SU-DHL-6 (cell line): ENCODE measurements at regions not wholly inside any gene's neighbourhood (a gene's known extent, or its start where the extent isn't known, plus 50 kb on each side); places are given as distances from the start of the nearest gene placed in this dataset.

Experiments used
- H2AFZ ChIP-seq: fragments of 200-600 bp; sonication (generic); 2 replicates; pipeline ENCODE4 v1.6.1; 2014; ENCODE audit warnings: low read depth, mild to moderate bottlenecking, moderate library complexity, mixed read lengths, antibody characterized with exemption, low read length; ENCODE audit not compliant: severe bottlenecking
- H3F3A ChIP-seq: fragments of 200-600 bp; shearing (Covaris generic); 2 replicates; pipeline ENCODE4 v1.6.0; 2016; ENCODE audit warnings: antibody characterized with exemption, mild to moderate bottlenecking; ENCODE audit not compliant: insufficient read depth
- H3K27ac ChIP-seq: fragments of 200-600 bp; sonication (generic); 2 replicates; pipeline ENCODE4 v1.5.1; 2016; ENCODE audit warnings: low read depth, mild to moderate bottlenecking, low read length, moderate library complexity, mixed read lengths
- H3K27me3 ChIP-seq: fragments of 200-600 bp; sonication (generic), shearing (Covaris generic); 2 replicates; pipeline ENCODE4 v1.6.0; 2014; ENCODE audit warnings: mild to moderate bottlenecking, low read length
- H3K36me3 ChIP-seq: fragments of 200-600 bp; sonication (generic); 2 replicates; pipeline ENCODE4 v1.6.1; 2014; ENCODE audit warnings: mild to moderate bottlenecking, low read length, mixed read lengths
- H3K4me2 ChIP-seq: fragments of 300-600, 200-600 bp; shearing (Covaris generic), sonication (generic); 2 replicates; pipeline ENCODE4 v1.6.0; 2014; ENCODE audit warnings: low read length, low read depth, mild to moderate bottlenecking; ENCODE audit not compliant: poor library complexity, severe bottlenecking
- H3K4me3 ChIP-seq: fragments of 200-600 bp; sonication (generic); 2 replicates; pipeline ENCODE4 v1.5.1; 2014; ENCODE audit warnings: antibody characterized with exemption, low read length, mild to moderate bottlenecking, mixed read lengths; ENCODE audit not compliant: insufficient read depth, poor library complexity, severe bottlenecking
- H3K79me2 ChIP-seq: fragments of 200-600 bp; sonication (generic); 2 replicates; pipeline ENCODE4 v1.6.1; 2014; ENCODE audit warnings: mild to moderate bottlenecking, low read length, moderate library complexity; ENCODE audit not compliant: insufficient read depth
- H3K9ac ChIP-seq: fragments of 200-600 bp; sonication (generic); 2 replicates; pipeline ENCODE4 v1.7.0; 2014; ENCODE audit warnings: mild to moderate bottlenecking, low read length
- H3K9me2 ChIP-seq: fragments of 200-600 bp; sonication (generic); replicated peaks from 2 replicates; pipeline ENCODE4 v1.6.1; 2014; ENCODE audit warnings: low read length; ENCODE audit not compliant: insufficient read depth
- H3K9me3 ChIP-seq: fragments of 200-600 bp; sonication (generic); 2 replicates; pipeline ENCODE4 v1.6.1; 2014; ENCODE audit warnings: low read length, mixed read lengths; ENCODE audit not compliant: insufficient read depth
- H4K20me1 ChIP-seq: fragments of 200-600 bp; sonication (generic); 2 replicates; pipeline ENCODE4 v1.6.1; 2014; ENCODE audit warnings: low read depth, mild to moderate bottlenecking, antibody characterized with exemption, low read length, moderate library complexity, mixed read lengths
- EZH2phosphoT487 ChIP-seq: fragments of 200-600 bp; sonication (generic), shearing (Covaris generic); conservative IDR thresholded peaks from 2 replicates; pipeline ENCODE4 v1.6.1; 2018; ENCODE audit warnings: mild to moderate bottlenecking, antibody characterized with exemption, low read length, moderate library complexity, mixed read lengths
- TF ChIP-seq, protein P1 (sequence below): fragments of 200-600 bp; sonication (generic); IDR thresholded peaks from one replicate; pipeline ENCODE4 v1.5.1; 2017; ENCODE audit warnings: antibody characterized with exemption, mild to moderate bottlenecking, low read length, moderate library complexity; ENCODE audit not compliant: insufficient read depth, poor library complexity, severe bottlenecking

DNA sequence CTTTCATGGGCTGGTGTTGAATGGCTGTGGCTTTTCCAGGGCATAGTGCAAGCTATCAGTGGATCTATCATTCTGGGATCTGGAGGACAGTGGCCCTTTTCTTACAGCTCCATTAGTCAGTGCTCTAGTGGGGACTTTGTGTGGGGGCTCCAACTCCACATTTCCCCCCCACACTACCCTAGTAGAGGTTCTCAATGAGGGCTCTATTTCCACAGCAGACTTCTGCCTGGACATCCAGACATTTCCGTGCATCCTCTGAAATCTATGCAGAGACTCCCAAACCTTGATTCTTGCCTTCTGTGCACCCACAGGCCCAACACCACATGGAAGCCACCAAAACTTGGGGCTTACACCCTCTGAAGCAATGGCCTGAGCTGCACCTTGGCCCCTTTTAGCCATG, 208.3 kb upstream of the MKLN1 start:
- H3K9me3 ChIP-seq = peaks cover 12% of the 10 kb centered on the region; the same call in 1 of the 2 replicates
- no peak overlapping the region for H3K27ac ChIP-seq
- H3K4me3 ChIP-seq = no peak overlapping the region
- no peaks in the 10 kb centered on the region for H3K36me3 ChIP-seq
- H2AFZ ChIP-seq = no peak overlapping the region
- H4K20me1 ChIP-seq = no peaks in the 10 kb centered on the region
- H3K9me2 ChIP-seq = no peaks in the 10 kb centered on the region
- H3K27me3 ChIP-seq = no peaks in the 10 kb centered on the region
- H3K4me2 ChIP-seq = no peak overlapping the region
- H3K9ac ChIP-seq = no peak overlapping the region
- no peak for TF ChIP-seq EZH2phosphoT487
- TF ChIP-seq, protein P1, sequence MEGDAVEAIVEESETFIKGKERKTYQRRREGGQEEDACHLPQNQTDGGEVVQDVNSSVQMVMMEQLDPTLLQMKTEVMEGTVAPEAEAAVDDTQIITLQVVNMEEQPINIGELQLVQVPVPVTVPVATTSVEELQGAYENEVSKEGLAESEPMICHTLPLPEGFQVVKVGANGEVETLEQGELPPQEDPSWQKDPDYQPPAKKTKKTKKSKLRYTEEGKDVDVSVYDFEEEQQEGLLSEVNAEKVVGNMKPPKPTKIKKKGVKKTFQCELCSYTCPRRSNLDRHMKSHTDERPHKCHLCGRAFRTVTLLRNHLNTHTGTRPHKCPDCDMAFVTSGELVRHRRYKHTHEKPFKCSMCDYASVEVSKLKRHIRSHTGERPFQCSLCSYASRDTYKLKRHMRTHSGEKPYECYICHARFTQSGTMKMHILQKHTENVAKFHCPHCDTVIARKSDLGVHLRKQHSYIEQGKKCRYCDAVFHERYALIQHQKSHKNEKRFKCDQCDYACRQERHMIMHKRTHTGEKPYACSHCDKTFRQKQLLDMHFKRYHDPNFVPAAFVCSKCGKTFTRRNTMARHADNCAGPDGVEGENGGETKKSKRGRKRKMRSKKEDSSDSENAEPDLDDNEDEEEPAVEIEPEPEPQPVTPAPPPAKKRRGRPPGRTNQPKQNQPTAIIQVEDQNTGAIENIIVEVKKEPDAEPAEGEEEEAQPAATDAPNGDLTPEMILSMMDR = no peak
- H3K79me2 ChIP-seq = no peaks in the 10 kb centered on the region
- H3F3A ChIP-seq = peaks cover 22% of the 10 kb centered on the region; the same call in 1 of the 2 replicates

DNA sequence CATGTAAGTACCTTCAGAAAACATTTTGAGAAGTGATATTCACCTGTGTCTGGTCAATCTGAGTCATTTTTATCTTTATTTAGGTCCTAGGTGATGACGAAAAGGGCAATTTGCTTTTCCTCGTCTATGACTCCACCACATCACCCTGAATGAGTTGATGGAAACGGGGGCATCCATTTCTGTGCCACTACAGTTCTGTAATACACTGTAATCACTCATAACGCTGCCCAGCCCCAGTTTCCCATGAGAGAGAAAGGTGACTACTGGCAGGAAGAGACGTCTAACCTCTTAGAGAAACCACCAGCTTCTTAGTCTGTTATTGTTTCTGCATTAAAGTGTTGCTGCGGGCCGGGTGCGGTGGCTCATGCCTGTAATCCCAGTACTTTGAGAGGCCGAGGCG, 205.3 kb upstream of the MKLN1 start:
- peak overlapping the region; percentile 19 for H3K4me2 ChIP-seq
- H3K9ac ChIP-seq = no peak overlapping the region; the same call in 1 of the 2 replicates
- H2AFZ ChIP-seq = no peak overlapping the region
- H3K36me3 ChIP-seq = no peaks in the 10 kb centered on the region
- no peaks in the 10 kb centered on the region for H3K27me3 ChIP-seq
- no peaks in the 10 kb centered on the region for H4K20me1 ChIP-seq
- H3K27ac ChIP-seq = peak overlapping the region; percentile 8; the same call in 1 of the 2 replicates
- no peaks in the 10 kb centered on the region for H3K79me2 ChIP-seq
- H3K9me2 ChIP-seq = no peaks in the 10 kb centered on the region
- H3K9me3 ChIP-seq = peaks cover 12% of the 10 kb centered on the region; the same call in 1 of the 2 replicates
- peaks cover 31% of the 10 kb centered on the region; the same call in 1 of the 2 replicates for H3F3A ChIP-seq
- TF ChIP-seq, protein P1 = no peak
- TF ChIP-seq EZH2phosphoT487 = no peak
- H3K4me3 ChIP-seq = no peak overlapping the region

DNA sequence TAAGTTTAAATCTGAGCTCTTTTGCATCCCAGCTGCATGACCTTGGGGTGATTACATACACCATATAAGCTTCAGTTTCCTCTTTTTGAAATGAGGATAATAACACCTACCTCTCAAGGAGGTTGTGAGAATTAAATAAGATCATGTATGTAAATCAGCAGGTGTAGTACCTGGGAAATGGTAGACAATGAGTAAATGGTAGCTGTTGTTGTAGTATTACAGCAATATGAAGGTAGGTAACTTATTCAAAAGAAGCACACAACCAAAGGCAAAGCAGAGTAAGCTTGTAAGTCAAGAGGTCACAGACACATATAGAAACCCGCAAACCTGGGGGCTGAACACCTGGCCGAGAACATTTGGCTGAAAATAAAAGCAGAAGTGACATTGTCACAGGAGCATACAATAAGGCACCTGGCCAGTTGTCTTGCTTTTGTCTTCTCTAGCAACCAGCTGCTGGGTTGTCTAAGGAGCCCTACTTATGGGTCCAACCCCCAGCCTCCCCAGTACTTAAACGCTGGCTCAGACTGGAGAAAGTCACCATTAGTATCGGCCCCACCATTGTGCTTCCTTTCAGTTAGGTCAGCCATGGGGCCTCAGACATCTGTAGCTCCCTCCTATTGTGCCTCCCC, 203.6 kb upstream of the MKLN1 start:
- H3K4me2 ChIP-seq = peak overlapping the region; percentile 39
- no peaks in the 10 kb centered on the region for H3K27me3 ChIP-seq
- H3K9me3 ChIP-seq = peaks cover 6% of the 10 kb centered on the region; the same call in 1 of the 2 replicates
- H2AFZ ChIP-seq = no peak overlapping the region
- TF ChIP-seq EZH2phosphoT487 = no peak
- TF ChIP-seq, protein P1 = no peak
- peaks cover 31% of the 10 kb centered on the region; the same call in 1 of the 2 replicates for H3F3A ChIP-seq
- H4K20me1 ChIP-seq = no peaks in the 10 kb centered on the region
- H3K9me2 ChIP-seq = no peaks in the 10 kb centered on the region
- H3K79me2 ChIP-seq = no peaks in the 10 kb centered on the region
- H3K27ac ChIP-seq = peak overlapping the region; percentile 83
- H3K9ac ChIP-seq = no peak overlapping the region
- H3K36me3 ChIP-seq = no peaks in the 10 kb centered on the region
- H3K4me3 ChIP-seq = no peak overlapping the region
